ENCODE measurements at regions not wholly inside any gene's neighbourhood (a gene's known extent, or its start where the extent isn't known, plus 50 kb on each side); places are given as distances from the start of the nearest gene placed in this dataset.

GRCh38 chr1:221035662-221036153 lies 156.5 kb downstream of the HLX start (continued):
- TF ChIP-seq ESRRA (IDR thresholded peaks at IDR 0.05; ENCODE audit: low read length) (no peak), PML (IDR thresholded peaks at IDR 0.05; ENCODE audit: low read length) (no peak), PKNOX1 (IDR thresholded peaks at IDR 0.05) (no peak), HDAC6 (IDR thresholded peaks at IDR 0.05; ENCODE audit: unreplicated experiment) (no peak), SREBF1 (IDR thresholded peaks at IDR 0.05; ENCODE audit: low read length) (no peak), ATF3 (IDR thresholded peaks at IDR 0.05; ENCODE audit: borderline replicate concordance, extremely low read depth, low read depth, low read length) (no peak)

GRCh38 chr1:221039616-221040015 lies 160.4 kb downstream of the HLX start:
- Histone ChIP-seq H3K4me3 (no peak overlapping the region), H3K9me3 (replicated peaks; ENCODE audit: control insufficient read depth, insufficient read depth, low read length) (no peaks in the 10 kb centered on the region; the same call in 2 of the 3 replicates), H3K79me2 (ENCODE audit: control insufficient read depth, insufficient read depth, low read length) (no peaks in the 10 kb centered on the region), H4K20me1 (ENCODE audit: control insufficient read depth, insufficient read depth) (no peaks in the 10 kb centered on the region), H3K27me3 (replicated peaks in 1 of 2; ENCODE audit: control insufficient read depth in 2 of 2, insufficient read depth in 2 of 2, low read length in 1 of 2) (no peaks in the 10 kb centered on the region), H3K27ac (ENCODE audit: control insufficient read depth, insufficient read depth) (no peak overlapping the region), H3K4me1 (ENCODE audit: control insufficient read depth, insufficient read depth, low read length) (no peaks in the 10 kb centered on the region), H3K9ac (ENCODE audit: control insufficient read depth, insufficient read depth, low read length) (no peak overlapping the region), H3K4me2 (ENCODE audit: control insufficient read depth, insufficient read depth) (no peak overlapping the region), H3K36me3 (ENCODE audit: control insufficient read depth in 2 of 2, insufficient read depth in 2 of 2, low read length in 1 of 2) (no peaks in the 10 kb centered on the region), H2AFZ (ENCODE audit: control insufficient read depth, low read depth, low read length) (no peak overlapping the region)
- CTCF ChIA-PET = interaction anchor here (1.0 to 1.8 kb wide), 2 partner anchors 12 to 164 kb away, joined by 5 to 10 read pairs; no protein-coding TSS in a partner anchor
- DNase-seq (ENCODE audit: low read depth, low spot score) (no peak), ATAC-seq (peak; percentile 45), FAIRE-seq (no peak)
- RAD21 ChIA-PET (ENCODE audit: unreplicated experiment) = interaction anchor here (1.3 kb wide), 1 partner anchor 13 kb away, joined by 3 read pairs; no protein-coding TSS in a partner anchor
- POLR2A ChIA-PET = no interaction called here
- intact Hi-C loops (cut with micrococcal nuclease; ENCODE audit: unreplicated experiment) = no loop called here
- 83% methylated on average over 1 of the region's 1 CpG for WGBS (ENCODE audit: insufficient coverage, insufficient replicate concordance, low lambda C conversion rate, missing lambda C conversion rate)
- in situ Hi-C loops (cut with MboI) = no loop called here
- SMC1A ChIA-PET (ENCODE audit: uncharacterized antibody, unreplicated experiment) = interaction anchor here (1.2 to 1.8 kb wide), 3 partner anchors 12 to 125 kb away, joined by 3 to 6 read pairs (median 3); no protein-coding TSS in a partner anchor
- no TSS peak for BruUV-seq (replicated peaks)
- TF ChIP-seq RBBP5 (conservative IDR thresholded peaks at IDR 0.05) (no peak), CHD4 (IDR thresholded peaks at IDR 0.05) (no peak), RUNX3 (IDR thresholded peaks at IDR 0.05; ENCODE audit: low read length) (no peak), NRF1 (conservative IDR thresholded peaks at IDR 0.05; ENCODE audit: low read depth, low read length) (no peak), CEBPB (IDR thresholded peaks at IDR 0.05; ENCODE audit: borderline replicate concordance in 1 of 2, low read depth in 2 of 2, low read length in 2 of 2) (no peak), YY1 (IDR thresholded peaks at IDR 0.05; ENCODE audit: low read depth, low read length) (no peak), NFYB (IDR thresholded peaks at IDR 0.05; ENCODE audit: insufficient read depth, low read depth, low read length) (no peak), JUND (IDR thresholded peaks at IDR 0.05; ENCODE audit: low read depth, low read length) (no peak), TAF1 (IDR thresholded peaks at IDR 0.05; ENCODE audit: borderline replicate concordance, low read depth, low read length) (no peak), RAD51 (IDR thresholded peaks at IDR 0.05) (no peak), RELA (IDR thresholded peaks at IDR 0.05; ENCODE audit: borderline replicate concordance, partially characterized antibody) (no peak)
- TF ChIP-seq, protein P1, sequence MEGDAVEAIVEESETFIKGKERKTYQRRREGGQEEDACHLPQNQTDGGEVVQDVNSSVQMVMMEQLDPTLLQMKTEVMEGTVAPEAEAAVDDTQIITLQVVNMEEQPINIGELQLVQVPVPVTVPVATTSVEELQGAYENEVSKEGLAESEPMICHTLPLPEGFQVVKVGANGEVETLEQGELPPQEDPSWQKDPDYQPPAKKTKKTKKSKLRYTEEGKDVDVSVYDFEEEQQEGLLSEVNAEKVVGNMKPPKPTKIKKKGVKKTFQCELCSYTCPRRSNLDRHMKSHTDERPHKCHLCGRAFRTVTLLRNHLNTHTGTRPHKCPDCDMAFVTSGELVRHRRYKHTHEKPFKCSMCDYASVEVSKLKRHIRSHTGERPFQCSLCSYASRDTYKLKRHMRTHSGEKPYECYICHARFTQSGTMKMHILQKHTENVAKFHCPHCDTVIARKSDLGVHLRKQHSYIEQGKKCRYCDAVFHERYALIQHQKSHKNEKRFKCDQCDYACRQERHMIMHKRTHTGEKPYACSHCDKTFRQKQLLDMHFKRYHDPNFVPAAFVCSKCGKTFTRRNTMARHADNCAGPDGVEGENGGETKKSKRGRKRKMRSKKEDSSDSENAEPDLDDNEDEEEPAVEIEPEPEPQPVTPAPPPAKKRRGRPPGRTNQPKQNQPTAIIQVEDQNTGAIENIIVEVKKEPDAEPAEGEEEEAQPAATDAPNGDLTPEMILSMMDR (IDR thresholded peaks at IDR 0.05 in 2 of 3, conservative IDR thresholded peaks at IDR 0.05 in 1 of 3; ENCODE audit: control insufficient read depth in 2 of 3, extremely low read depth in 1 of 3, insufficient read depth in 1 of 3, low read depth in 3 of 3, low read length in 3 of 3) = no peak
